GM18505 (cell line): ENCODE measurements at regions not wholly inside any gene's neighbourhood (a gene's known extent, or its start where the extent isn't known, plus 50 kb on each side); places are given as distances from the start of the nearest gene placed in this dataset.

Experiments used
- ATAC-seq: cut with Tn5 transposase; IDR thresholded peaks from one replicate; pipeline ENCODE4 v1.9.1; 2021; ENCODE audit not compliant: unreplicated experiment
- POLR2A ChIP-seq: IDR thresholded peaks from 4 replicates; pipeline ENCODE4 v1.6.1; 2011; ENCODE audit warnings: borderline replicate concordance; ENCODE audit not compliant: insufficient read depth, insufficient read length; ENCODE audit errors: extremely low read depth

- TF ChIP-seq POLR2A = no peak
- ATAC-seq = no peak
These were observed 55.1 kb downstream of the KIF4B start for GRCh38 chr5:155068616-155069100.

GRCh38 chr5:155069961-155070360 lies 56.4 kb downstream of the KIF4B start:
- ATAC-seq = no peak
- TF ChIP-seq POLR2A = no peak

- no peak for ATAC-seq
- no peak for TF ChIP-seq POLR2A
These were observed 57.2 kb downstream of the KIF4B start for GRCh38 chr5:155070781-155071180.

- no peak for TF ChIP-seq POLR2A
- ATAC-seq = no peak
These were observed 62.8 kb downstream of the KIF4B start for GRCh38 chr5:155076379-155076778.

- TF ChIP-seq POLR2A = no peak
- no peak for ATAC-seq
These were observed 66.1 kb downstream of the KIF4B start for GRCh38 chr5:155079698-155080097.

GRCh38 chr5:155080721-155081120 lies 67.2 kb downstream of the KIF4B start:
- ATAC-seq = no peak
- TF ChIP-seq POLR2A = no peak

- no peak for ATAC-seq
- no peak for TF ChIP-seq POLR2A
These were observed 68.1 kb downstream of the KIF4B start for GRCh38 chr5:155081618-155082017.

GRCh38 chr5:155082401-155082800 lies 68.8 kb downstream of the KIF4B start:
- ATAC-seq = no peak
- TF ChIP-seq POLR2A = no peak

GRCh38 chr5:155085282-155085989 lies 71.9 kb downstream of the KIF4B start:
- no peak for ATAC-seq
- TF ChIP-seq POLR2A = no peak

GRCh38 chr5:155087036-155087435 lies 73.5 kb downstream of the KIF4B start:
- no peak for ATAC-seq
- no peak for TF ChIP-seq POLR2A

- no peak for TF ChIP-seq POLR2A
- ATAC-seq = no peak
These were observed 75.3 kb downstream of the KIF4B start for GRCh38 chr5:155088811-155089210.

GRCh38 chr5:155089643-155090042 lies 76.1 kb downstream of the KIF4B start:
- no peak for TF ChIP-seq POLR2A
- no peak for ATAC-seq

- no peak for TF ChIP-seq POLR2A
- no peak for ATAC-seq
These were observed 77.6 kb downstream of the KIF4B start for GRCh38 chr5:155091063-155091648.
